ENCODE measurements at regions not wholly inside any gene's neighbourhood (a gene's known extent, or its start where the extent isn't known, plus 50 kb on each side); places are given as distances from the start of the nearest gene placed in this dataset.
A peak's percentile ranks its signal among the peaks of the same experiment; 100 is the strongest.

DNA sequence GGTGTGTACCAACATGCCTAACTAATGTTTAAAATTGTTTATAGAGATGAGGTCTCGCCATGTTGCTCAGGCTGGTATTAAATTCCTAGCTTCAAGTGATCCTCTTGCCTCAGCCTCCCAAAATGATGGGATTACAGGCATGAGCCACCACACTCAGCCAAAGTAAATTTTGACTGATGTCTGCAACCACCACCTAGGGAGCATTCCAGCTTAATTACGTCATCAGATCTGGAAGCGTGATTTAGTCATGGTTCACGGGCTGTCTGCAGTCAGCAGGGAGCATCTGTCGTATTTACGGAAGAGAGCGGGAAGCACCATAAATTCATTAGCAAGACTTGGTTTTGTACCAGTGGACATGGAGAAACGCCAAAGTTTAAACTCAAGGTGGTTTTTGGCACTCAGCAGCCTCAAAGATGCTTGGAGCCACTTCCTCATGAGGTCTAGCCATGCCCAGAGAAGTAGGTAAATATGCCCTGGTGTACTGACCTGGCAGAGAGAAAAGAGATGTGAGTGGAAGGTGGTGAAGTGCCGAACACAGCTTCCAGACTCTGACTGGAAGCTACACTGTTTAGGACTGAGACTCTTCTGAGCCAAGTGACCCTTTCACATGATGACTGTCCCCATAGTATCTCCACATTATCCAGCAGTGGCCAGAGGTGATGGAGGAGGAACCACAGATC, 60.8 kb upstream of the SLC35F3 start:
- Mint-ChIP-seq H3K27me3 (ENCODE audit: low read depth, unreplicated experiment) (no peaks in the 10 kb centered on the region), H3K9me3 (ENCODE audit: unreplicated experiment) (no peaks in the 10 kb centered on the region), H3K27ac (ENCODE audit: unreplicated experiment) (peak overlapping the region; percentile 29), H3K36me3 (ENCODE audit: low read depth, unreplicated experiment) (no peaks in the 10 kb centered on the region), H3K4me3 (ENCODE audit: unreplicated experiment) (no peak overlapping the region), H3K4me1 (ENCODE audit: low read depth, unreplicated experiment) (peaks cover 15% of the 10 kb centered on the region)
- H3K27me3 ChIP-seq (ENCODE audit: insufficient read depth, low read length), result no peaks in the 10 kb centered on the region
- DNase-seq (ENCODE audit: low read depth) (peak; percentile 69), FAIRE-seq (no peak)
- H3K4me2 ChIP-seq (ENCODE audit: low read length), result peak overlapping the region; percentile 32
- no peaks in the 10 kb centered on the region for H3K36me3 ChIP-seq (ENCODE audit: insufficient read depth, low read length)
- H3K9me3 ChIP-seq (ENCODE audit: insufficient read depth, low read depth, low read length), result no peaks in the 10 kb centered on the region
- no peaks in the 10 kb centered on the region for H4K20me1 ChIP-seq (ENCODE audit: insufficient read depth, low read length)
- no peak overlapping the region for H3K9ac ChIP-seq (ENCODE audit: low read length)
- peaks cover 11% of the 10 kb centered on the region for H3K4me1 ChIP-seq (ENCODE audit: insufficient read depth, low read length)
- H3K4me3 ChIP-seq (ENCODE audit: insufficient read depth, low read depth, low read length), result no peak overlapping the region
- H2AFZ ChIP-seq (ENCODE audit: low read depth, low read length), result peak overlapping the region; percentile 23
- TF ChIP-seq CTCF (IDR thresholded peaks at IDR 0.05; ENCODE audit: insufficient read depth, low read depth, low read length) (no peak), EZH2 (IDR thresholded peaks at IDR 0.05; ENCODE audit: insufficient read depth, low read length) (no peak)
- no peak overlapping the region for H3K27ac ChIP-seq (ENCODE audit: low read depth, low read length)
- no peaks in the 10 kb centered on the region for H3K79me2 ChIP-seq (ENCODE audit: insufficient read depth, low read length)

GRCh38 chr1:233844275-233844674, 60.2 kb upstream of the SLC35F3 start:
- no peak for DNase-seq (ENCODE audit: low read depth)
- no peaks in the 10 kb centered on the region for H3K36me3 Mint-ChIP-seq (ENCODE audit: low read depth, unreplicated experiment)
- FAIRE-seq, result no peak
- no peaks in the 10 kb centered on the region for H3K9me3 Mint-ChIP-seq (ENCODE audit: unreplicated experiment)
- H4K20me1 ChIP-seq (ENCODE audit: insufficient read depth, low read length), result no peaks in the 10 kb centered on the region
- TF ChIP-seq CTCF (IDR thresholded peaks at IDR 0.05; ENCODE audit: insufficient read depth, low read depth, low read length) (no peak), EZH2 (IDR thresholded peaks at IDR 0.05; ENCODE audit: insufficient read depth, low read length) (no peak)
- H3K4me1 ChIP-seq (ENCODE audit: insufficient read depth, low read length), result peaks cover 11% of the 10 kb centered on the region
- no peak overlapping the region for H3K4me2 ChIP-seq (ENCODE audit: low read length)
- no peak overlapping the region for H3K4me3 Mint-ChIP-seq (ENCODE audit: unreplicated experiment)
- H3K4me1 Mint-ChIP-seq (ENCODE audit: low read depth, unreplicated experiment), result peaks cover 15% of the 10 kb centered on the region
- no peak overlapping the region for H3K4me3 ChIP-seq (ENCODE audit: insufficient read depth, low read depth, low read length)
- H3K27ac ChIP-seq (ENCODE audit: low read depth, low read length), result no peak overlapping the region
- H2AFZ ChIP-seq (ENCODE audit: low read depth, low read length), result no peak overlapping the region
- no peaks in the 10 kb centered on the region for H3K9me3 ChIP-seq (ENCODE audit: insufficient read depth, low read depth, low read length)
- H3K9ac ChIP-seq (ENCODE audit: low read length), result no peak overlapping the region
- no peaks in the 10 kb centered on the region for H3K27me3 Mint-ChIP-seq (ENCODE audit: low read depth, unreplicated experiment)
- H3K36me3 ChIP-seq (ENCODE audit: insufficient read depth, low read length), result no peaks in the 10 kb centered on the region
- no peaks in the 10 kb centered on the region for H3K79me2 ChIP-seq (ENCODE audit: insufficient read depth, low read length)
- H3K27ac Mint-ChIP-seq (ENCODE audit: unreplicated experiment), result peak overlapping the region; percentile 58
- H3K27me3 ChIP-seq (ENCODE audit: insufficient read depth, low read length), result no peaks in the 10 kb centered on the region

- Histone ChIP-seq H3K9ac (ENCODE audit: low read length) (no peak overlapping the region), H3K27ac (ENCODE audit: low read depth, low read length) (no peak overlapping the region), H3K4me2 (ENCODE audit: low read length) (no peak overlapping the region), H3K79me2 (ENCODE audit: insufficient read depth, low read length) (no peaks in the 10 kb centered on the region), H3K36me3 (ENCODE audit: insufficient read depth, low read length) (no peaks in the 10 kb centered on the region), H2AFZ (ENCODE audit: low read depth, low read length) (no peak overlapping the region), H3K4me1 (ENCODE audit: insufficient read depth, low read length) (peaks cover 11% of the 10 kb centered on the region), H4K20me1 (ENCODE audit: insufficient read depth, low read length) (no peaks in the 10 kb centered on the region), H3K4me3 (ENCODE audit: insufficient read depth, low read depth, low read length) (no peak overlapping the region), H3K27me3 (ENCODE audit: insufficient read depth, low read length) (no peaks in the 10 kb centered on the region), H3K9me3 (ENCODE audit: insufficient read depth, low read depth, low read length) (no peaks in the 10 kb centered on the region)
- TF ChIP-seq EZH2 (IDR thresholded peaks at IDR 0.05; ENCODE audit: insufficient read depth, low read length) (no peak), CTCF (IDR thresholded peaks at IDR 0.05; ENCODE audit: insufficient read depth, low read depth, low read length) (no peak)
- Mint-ChIP-seq H3K4me1 (ENCODE audit: low read depth, unreplicated experiment) (peaks cover 15% of the 10 kb centered on the region), H3K36me3 (ENCODE audit: low read depth, unreplicated experiment) (no peaks in the 10 kb centered on the region), H3K27ac (ENCODE audit: unreplicated experiment) (peak overlapping the region; percentile 77), H3K27me3 (ENCODE audit: low read depth, unreplicated experiment) (no peaks in the 10 kb centered on the region), H3K4me3 (ENCODE audit: unreplicated experiment) (no peak overlapping the region), H3K9me3 (ENCODE audit: unreplicated experiment) (no peaks in the 10 kb centered on the region)
- peak; percentile 74 for DNase-seq (ENCODE audit: low read depth)
- no peak for FAIRE-seq
These were observed 59.8 kb upstream of the SLC35F3 start for GRCh38 chr1:233844692-233845091.
